Gastrocnemius medialis (tissue), 4 donors: ENCODE measurements at regions not wholly inside any gene's neighbourhood (a gene's known extent, or its start where the extent isn't known, plus 50 kb on each side); places are given as distances from the start of the nearest gene placed in this dataset.

Experiments
- CTCF ChIP-seq, 5 experiments: fragments of 450-650 bp in 3 of 5; fragments of 200-600 bp in 2 of 5; sonication (generic) in 2 of 5; IDR thresholded peaks in 4 of 5; conservative IDR thresholded peaks in 1 of 5; 1 replicate in 4 of 5; 2 replicates in 1 of 5; pipeline ENCODE4 v1.5.1; 2016 to 2019; ENCODE audit warnings: antibody characterized with exemption in 5 of 5, mild to moderate bottlenecking in 3 of 5, moderate library complexity in 3 of 5
- POLR2A ChIP-seq, 2 donors: fragments of 450-650 bp; IDR thresholded peaks; one replicate each; pipeline ENCODE4 v1.6.1; 2017; ENCODE audit warnings: antibody characterized with exemption in 2 of 2, mild to moderate bottlenecking in 2 of 2, moderate library complexity in 2 of 2

- TF ChIP-seq CTCF (IDR thresholded peaks at IDR 0.05 in 4 of 5, conservative IDR thresholded peaks at IDR 0.05 in 1 of 5) = no peak
- no peak for TF ChIP-seq POLR2A (IDR thresholded peaks at IDR 0.05)
Observed at GRCh38 chr11:8785998-8786397, 103.4 kb downstream of the RPL27A start.
